Upper lobe of right lung (tissue), 1 donor: ENCODE measurements at regions not wholly inside any gene's neighbourhood (a gene's known extent, or its start where the extent isn't known, plus 50 kb on each side); places are given as distances from the start of the nearest gene placed in this dataset.

Source experiments
- ATAC-seq: fragments of 200-7000 bp; cut with Tn5 transposase; one replicate; pipeline ENCODE4 v1.9.1; 2020; ENCODE audit warnings: mild to moderate bottlenecking, moderate library complexity
- DNase-seq: peaks from one replicate; pipeline ENCODE4 v3.0.0-alpha.2; 2020
- H3K27ac ChIP-seq: fragments of 200-600 bp; one replicate; pipeline ENCODE4 v1.8.0; 2022
- H3K27me3 ChIP-seq: fragments of 200-600 bp; one replicate; pipeline ENCODE4 v1.8.0; 2022; ENCODE audit warnings: mild to moderate bottlenecking
- H3K36me3 ChIP-seq: fragments of 200-600 bp; one replicate; pipeline ENCODE4 v1.8.0; 2022
- H3K4me1 ChIP-seq: fragments of 200-600 bp; one replicate; pipeline ENCODE4 v1.8.0; 2022
- H3K4me3 ChIP-seq: fragments of 200-600 bp; one replicate; pipeline ENCODE4 v1.8.0; 2022; ENCODE audit warnings: mild to moderate bottlenecking
- H3K9me3 ChIP-seq: fragments of 200-600 bp; one replicate; pipeline ENCODE4 v1.8.0; 2022
- CTCF ChIP-seq: fragments of 200-600 bp; IDR thresholded peaks from one replicate; pipeline ENCODE4 v1.8.0; 2022; ENCODE audit warnings: antibody characterized with exemption
- intact Hi-C: fragments of 100-400 bp; cut with DNase I; formaldehyde crosslinking; loops from one replicate; pipeline ENCODE4 v1.11.0; 2022
- donor health status: DM: no; HTN: yes; CAD: no; lungs with severe emphysema.

- Histone ChIP-seq H3K4me1 (no peaks in the 10 kb centered on the region), H3K27me3 (no peaks in the 10 kb centered on the region), H3K27ac (no peak overlapping the region), H3K36me3 (no peaks in the 10 kb centered on the region), H3K4me3 (no peak overlapping the region), H3K9me3 (no peaks in the 10 kb centered on the region)
- TF ChIP-seq CTCF, result no peak
- ATAC-seq (no peak), DNase-seq (no peak)
- intact Hi-C loops, result no loop called here
Observed at GRCh38 chr5:121171361-121171760, 680.3 kb upstream of the FTMT start.

GRCh38 chr5:121171834-121172233 is 679.8 kb upstream of the FTMT start:
- intact Hi-C loops, result no loop called here
- Histone ChIP-seq H3K9me3 (no peaks in the 10 kb centered on the region), H3K36me3 (no peaks in the 10 kb centered on the region), H3K4me1 (no peaks in the 10 kb centered on the region), H3K4me3 (no peak overlapping the region), H3K27ac (no peak overlapping the region), H3K27me3 (no peaks in the 10 kb centered on the region)
- no peak for TF ChIP-seq CTCF
- DNase-seq, result no peak
- ATAC-seq, result no peak

- no peak for TF ChIP-seq CTCF
- Histone ChIP-seq H3K4me3 (no peak overlapping the region), H3K4me1 (no peaks in the 10 kb centered on the region), H3K36me3 (no peaks in the 10 kb centered on the region), H3K27me3 (no peaks in the 10 kb centered on the region), H3K27ac (no peak overlapping the region), H3K9me3 (no peaks in the 10 kb centered on the region)
- ATAC-seq (no peak), DNase-seq (no peak)
- intact Hi-C loops, result no loop called here
Observed at GRCh38 chr5:121174351-121174750, 677.3 kb upstream of the FTMT start.

GRCh38 chr5:121175986-121176385 is 675.7 kb upstream of the FTMT start:
- intact Hi-C loops, result no loop called here
- no peaks in the 10 kb centered on the region for H3K4me1 ChIP-seq
- H3K36me3 ChIP-seq, result no peaks in the 10 kb centered on the region
- no peaks in the 10 kb centered on the region for H3K27me3 ChIP-seq
- DNase-seq (no peak), ATAC-seq (no peak)
- H3K4me3 ChIP-seq, result no peak overlapping the region
- no peak for TF ChIP-seq CTCF
- no peaks in the 10 kb centered on the region for H3K9me3 ChIP-seq
- no peak overlapping the region for H3K27ac ChIP-seq

- Histone ChIP-seq H3K9me3 (no peaks in the 10 kb centered on the region), H3K4me3 (no peak overlapping the region), H3K36me3 (no peaks in the 10 kb centered on the region), H3K27ac (no peak overlapping the region), H3K27me3 (no peaks in the 10 kb centered on the region), H3K4me1 (no peaks in the 10 kb centered on the region)
- intact Hi-C loops, result no loop called here
- DNase-seq (no peak), ATAC-seq (no peak)
- no peak for TF ChIP-seq CTCF
Observed at GRCh38 chr5:121182788-121183490, 668.7 kb upstream of the FTMT start.

DNA sequence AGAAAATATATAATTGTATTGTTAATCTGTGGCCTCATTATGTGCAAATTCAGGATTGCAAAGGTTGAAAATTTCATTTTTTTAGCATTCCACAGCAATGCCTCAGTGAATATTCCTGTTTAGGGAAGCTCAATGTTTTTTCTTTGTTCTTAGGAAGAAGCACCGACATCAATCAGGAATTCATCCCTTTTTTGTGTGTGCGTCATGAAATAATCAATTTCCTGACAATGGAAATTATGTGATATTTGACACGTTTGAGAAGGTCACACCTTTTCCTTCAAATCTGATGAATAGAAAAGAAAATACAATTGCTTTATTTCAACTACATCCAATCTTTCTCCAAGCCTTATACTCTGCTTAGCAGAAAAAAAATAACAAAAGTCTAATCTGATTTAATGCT is 662.8 kb upstream of the FTMT start:
- H3K27ac ChIP-seq, result no peak overlapping the region
- no peak for TF ChIP-seq CTCF
- H3K4me3 ChIP-seq, result no peak overlapping the region
- DNase-seq (no peak), ATAC-seq (no peak)
- H3K9me3 ChIP-seq, result no peaks in the 10 kb centered on the region
- intact Hi-C loops, result no loop called here
- no peaks in the 10 kb centered on the region for H3K4me1 ChIP-seq
- H3K27me3 ChIP-seq, result no peaks in the 10 kb centered on the region
- no peaks in the 10 kb centered on the region for H3K36me3 ChIP-seq
